ENCODE measurements at regions not wholly inside any gene's neighbourhood (a gene's known extent, or its start where the extent isn't known, plus 50 kb on each side); places are given as distances from the start of the nearest gene placed in this dataset.

- no peak overlapping the region for H2AFZ ChIP-seq (ENCODE audit: low read length)
- peak overlapping the region; percentile 87 for H3K27ac ChIP-seq (ENCODE audit: low read depth, low read length, poor library complexity, severe bottlenecking)
- no peaks in the 10 kb centered on the region for H3K9me3 ChIP-seq (ENCODE audit: low read length)
- intact Hi-C loops (cut with micrococcal nuclease; ENCODE audit: unreplicated experiment) = no loop called here
- H3K9me2 ChIP-seq (ENCODE audit: insufficient read depth, low read length) = no peaks in the 10 kb centered on the region
- peak overlapping the region; percentile 96 for H3K4me3 ChIP-seq (ENCODE audit: low read depth, low read length, poor library complexity, severe bottlenecking)
- H3K4me1 ChIP-seq (ENCODE audit: insufficient read depth, low read length, poor library complexity, severe bottlenecking) = peaks cover 40% of the 10 kb centered on the region
- peak overlapping the region; percentile 89 for H3K4me2 ChIP-seq (ENCODE audit: low read length)
- H4K20me1 ChIP-seq (ENCODE audit: insufficient read depth, low read length) = no peaks in the 10 kb centered on the region
- BruUV-seq (replicated peaks) = no TSS peak
- ChIA-PET POLR2A (interaction anchor here (0.7 to 2.6 kb wide), 3 partner anchors 39 to 283 kb away, joined by 3 to 37 read pairs (median 4); partner anchors contain the start of gene SF3B4), CTCF (ENCODE audit: unreplicated experiment) (no interaction called here)
- TF ChIP-seq CTCF (conservative IDR thresholded peaks at IDR 0.05; ENCODE audit: low read length) (no peak), EZH2phosphoT487 (IDR thresholded peaks at IDR 0.05; ENCODE audit: borderline replicate concordance, low read depth, low read length) (no peak)
- H3K36me3 ChIP-seq (ENCODE audit: insufficient read depth, low read length) = peaks cover 52% of the 10 kb centered on the region
- H3K79me2 ChIP-seq (ENCODE audit: insufficient read depth, low read depth, low read length) = peaks cover 67% of the 10 kb centered on the region
- peak; percentile 55 for DNase-seq (ENCODE audit: low spot score)
Measured at GRCh38 chr1:149848340-149849110, 50.8 kb upstream of the BOLA1 start.

GRCh38 chr1:149849111-149849946 lies 50.0 kb upstream of the BOLA1 start:
- no peak for TF ChIP-seq CTCF (conservative IDR thresholded peaks at IDR 0.05; ENCODE audit: low read length)
- TF ChIP-seq EZH2phosphoT487 (IDR thresholded peaks at IDR 0.05; ENCODE audit: borderline replicate concordance, low read depth, low read length) = no peak
- intact Hi-C loops (cut with micrococcal nuclease; ENCODE audit: unreplicated experiment) = no loop called here

More at GRCh38 chr1:149849111-149849946, 50.0 kb upstream of the BOLA1 start:
- Histone ChIP-seq H4K20me1 (ENCODE audit: insufficient read depth, low read length) (no peaks in the 10 kb centered on the region), H3K9me2 (ENCODE audit: insufficient read depth, low read length) (no peaks in the 10 kb centered on the region), H3K79me2 (ENCODE audit: insufficient read depth, low read depth, low read length) (peaks cover 58% of the 10 kb centered on the region), H3K4me1 (ENCODE audit: insufficient read depth, low read length, poor library complexity, severe bottlenecking) (peaks cover 40% of the 10 kb centered on the region), H2AFZ (ENCODE audit: low read length) (no peak overlapping the region), H3K9me3 (ENCODE audit: low read length) (no peaks in the 10 kb centered on the region), H3K36me3 (ENCODE audit: insufficient read depth, low read length) (peaks cover 45% of the 10 kb centered on the region), H3K4me3 (ENCODE audit: low read depth, low read length, poor library complexity, severe bottlenecking) (peak overlapping the region; percentile 96), H3K27ac (ENCODE audit: low read depth, low read length, poor library complexity, severe bottlenecking) (peak overlapping the region; percentile 87), H3K4me2 (ENCODE audit: low read length) (peak overlapping the region; percentile 89)
- no TSS peak for BruUV-seq (replicated peaks)
- POLR2A ChIA-PET = interaction anchor here (0.7 to 2.6 kb wide), 2 partner anchors 38 to 78 kb away, joined by 4 to 37 read pairs; partner anchors contain the start of gene SF3B4
- peak; percentile 50 for DNase-seq (ENCODE audit: low spot score)
- CTCF ChIA-PET (ENCODE audit: unreplicated experiment) = no interaction called here
